IPS-20b (cell line): ENCODE measurements at regions not wholly inside any gene's neighbourhood (a gene's known extent, or its start where the extent isn't known, plus 50 kb on each side); places are given as distances from the start of the nearest gene placed in this dataset.

Experiments used
- H3K27ac ChIP-seq: one replicate; pipeline ENCODE4 v1.5.1; 2013; ENCODE audit warnings: low read length
- H3K27me3 ChIP-seq: 2 replicates; pipeline ENCODE4 v1.6.1; 2013; ENCODE audit warnings: mild to moderate bottlenecking, low read length, inconsistent platforms; ENCODE audit not compliant: insufficient read depth
- H3K36me3 ChIP-seq: 2 replicates; pipeline ENCODE4 v1.6.1; 2013; ENCODE audit warnings: low read depth, mild to moderate bottlenecking, inconsistent platforms, low read length, moderate library complexity; ENCODE audit not compliant: insufficient read depth
- H3K4me1 ChIP-seq: 2 replicates; pipeline ENCODE4 v1.6.1; 2013; ENCODE audit warnings: mild to moderate bottlenecking, control low read depth, inconsistent platforms, low read length, moderate library complexity; ENCODE audit not compliant: insufficient read depth
- H3K4me3 ChIP-seq: 2 replicates; pipeline ENCODE4 v1.5.1; 2013; ENCODE audit warnings: mild to moderate bottlenecking, low read length, inconsistent platforms
- H3K9ac ChIP-seq: 2 replicates; pipeline ENCODE4 v1.6.1; 2013; ENCODE audit warnings: low read depth, mild to moderate bottlenecking, inconsistent platforms, low read length, moderate library complexity
- H3K9me3 ChIP-seq: 2 replicates; pipeline ENCODE4 v1.6.1; 2013; ENCODE audit warnings: mild to moderate bottlenecking, low read depth, low read length, inconsistent platforms; ENCODE audit not compliant: insufficient read depth

DNA sequence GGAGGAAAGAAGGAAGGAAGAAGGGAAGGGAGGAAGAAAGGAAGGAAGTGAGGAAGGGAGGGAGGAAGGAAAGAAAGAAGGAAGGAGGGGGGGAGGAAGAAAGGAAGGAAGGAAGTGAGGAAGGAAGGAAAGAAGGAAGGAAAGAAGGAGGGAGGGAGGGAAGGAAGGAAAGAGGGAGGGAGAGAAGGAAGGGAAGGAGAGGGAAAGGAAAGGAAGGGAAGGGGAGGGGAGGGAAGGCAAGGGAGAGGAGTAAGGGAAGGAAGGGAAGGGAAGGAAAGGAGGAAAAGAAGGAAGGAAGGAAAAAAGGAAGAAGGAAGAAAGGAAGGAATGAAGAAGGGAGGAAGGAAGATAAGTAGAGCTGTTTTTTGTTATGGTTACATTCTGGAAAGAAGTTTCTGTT lies 141.2 kb downstream of the LRRC3B start:
- Histone ChIP-seq H3K27me3 (no peaks in the 10 kb centered on the region), H3K9me3 (no peaks in the 10 kb centered on the region), H3K9ac (no peak overlapping the region), H3K4me1 (no peaks in the 10 kb centered on the region), H3K27ac (no peak overlapping the region), H3K36me3 (no peaks in the 10 kb centered on the region), H3K4me3 (no peak overlapping the region)

DNA sequence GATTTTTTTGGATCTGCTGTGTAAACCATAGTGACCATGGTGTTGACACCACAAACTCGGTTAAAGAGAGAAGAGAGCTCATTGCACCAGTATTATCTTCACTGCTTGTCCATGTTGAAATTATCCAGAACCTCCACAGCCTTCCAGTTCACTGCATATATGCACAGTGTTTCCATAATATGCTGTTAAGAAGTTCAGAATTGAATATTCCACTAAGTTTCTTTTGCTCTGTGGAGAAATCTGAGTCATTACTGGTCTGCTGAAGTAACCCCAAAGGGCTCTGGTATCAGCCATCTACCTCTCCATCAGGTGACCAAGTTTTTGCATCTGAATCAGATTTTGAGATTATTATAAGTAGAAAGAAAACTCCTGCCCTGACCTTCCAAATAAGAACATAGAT lies 143.5 kb downstream of the LRRC3B start:
- no peak overlapping the region for H3K9ac ChIP-seq
- H3K9me3 ChIP-seq = no peaks in the 10 kb centered on the region
- no peaks in the 10 kb centered on the region for H3K36me3 ChIP-seq
- H3K27me3 ChIP-seq = no peaks in the 10 kb centered on the region
- H3K4me3 ChIP-seq = no peak overlapping the region
- H3K4me1 ChIP-seq = no peaks in the 10 kb centered on the region
- H3K27ac ChIP-seq = no peak overlapping the region

DNA sequence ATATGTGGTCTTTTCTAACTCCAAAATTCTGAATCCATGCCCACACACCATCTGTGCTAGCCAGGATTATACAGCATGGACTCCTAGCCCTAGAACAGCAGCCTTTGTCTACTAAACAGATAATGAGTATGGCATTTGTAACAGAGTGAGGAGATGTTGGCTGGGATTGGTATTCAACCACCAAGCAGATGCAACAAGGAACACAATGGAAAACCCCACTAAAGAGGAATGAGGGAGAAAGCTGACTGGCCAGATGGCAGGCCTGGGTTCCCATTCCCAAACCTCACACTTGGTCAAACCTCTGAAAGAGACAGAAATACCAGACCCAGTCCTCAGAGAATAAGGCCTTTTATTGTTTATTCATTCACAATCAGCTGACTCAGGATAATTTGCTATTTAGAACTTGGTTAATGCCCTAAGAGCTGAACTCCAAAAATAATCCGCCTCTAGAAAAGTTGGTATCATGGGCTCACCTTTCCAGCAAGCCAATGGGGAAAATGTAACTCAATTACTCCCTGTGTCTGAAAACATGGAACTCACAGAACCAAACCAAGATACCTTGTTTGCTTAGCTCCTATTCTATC lies 145.6 kb downstream of the LRRC3B start:
- Histone ChIP-seq H3K36me3 (no peaks in the 10 kb centered on the region), H3K9me3 (no peaks in the 10 kb centered on the region), H3K27me3 (no peaks in the 10 kb centered on the region), H3K4me1 (0 out of 2 replicates have a peak, but pooled peaks cover 1% of the 10 kb centered on the region), H3K27ac (no peak overlapping the region), H3K4me3 (no peak overlapping the region), H3K9ac (no peak overlapping the region)

DNA sequence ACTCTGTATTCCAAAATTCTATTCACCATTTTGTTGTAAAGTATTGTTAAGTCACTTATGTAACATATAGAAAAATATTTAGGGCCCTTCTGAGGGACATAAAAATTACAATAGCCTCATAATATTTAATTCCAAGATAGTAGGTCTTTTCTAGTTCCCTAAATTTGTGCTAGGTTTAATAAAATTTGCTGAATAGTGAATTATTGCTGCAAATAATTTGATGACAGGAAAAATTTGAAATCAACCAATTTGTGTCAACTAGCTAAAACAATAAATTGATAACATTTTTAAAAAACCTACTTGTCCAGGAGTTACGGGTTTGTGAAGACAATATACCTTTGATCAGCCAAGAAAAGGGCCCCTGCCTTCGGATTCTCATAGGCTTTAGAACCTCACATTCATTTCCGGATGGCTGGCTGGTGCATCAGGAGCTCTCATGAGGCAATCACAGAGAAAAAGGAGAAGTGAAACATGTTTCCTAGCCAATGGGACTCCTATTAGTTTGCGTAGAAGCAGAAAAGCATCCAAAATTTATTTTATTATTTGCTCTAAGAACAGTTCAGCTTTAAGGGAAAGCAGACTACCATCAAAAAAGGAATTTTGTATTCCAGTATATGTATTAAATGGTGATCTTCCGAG lies 177.2 kb downstream of the LRRC3B start:
- H3K4me3 ChIP-seq = no peak overlapping the region
- no peaks in the 10 kb centered on the region for H3K4me1 ChIP-seq
- H3K27ac ChIP-seq = no peak overlapping the region
- H3K9me3 ChIP-seq = no peaks in the 10 kb centered on the region
- no peak overlapping the region for H3K9ac ChIP-seq
- no peaks in the 10 kb centered on the region for H3K27me3 ChIP-seq
- no peaks in the 10 kb centered on the region for H3K36me3 ChIP-seq

DNA sequence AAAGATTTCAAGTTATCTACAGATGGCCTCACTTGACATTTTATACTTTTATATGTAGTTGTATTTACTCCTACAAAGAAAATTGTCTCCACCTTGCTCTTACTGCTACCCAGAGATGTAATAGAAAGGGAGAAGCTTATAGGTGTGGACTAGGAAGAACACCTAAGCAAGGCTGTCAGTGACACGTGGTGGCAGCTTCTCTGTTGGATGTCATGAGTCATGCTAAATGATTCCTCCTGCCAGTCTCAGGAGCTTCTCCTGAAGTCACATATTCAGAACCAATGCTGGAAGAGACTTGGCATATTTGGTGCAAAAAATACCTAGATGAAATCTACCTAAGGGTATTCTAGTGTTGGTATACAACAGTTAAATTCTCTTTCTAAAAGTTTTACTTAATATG lies 184.7 kb downstream of the LRRC3B start:
- Histone ChIP-seq H3K27ac (no peak overlapping the region), H3K4me1 (no peaks in the 10 kb centered on the region), H3K36me3 (no peaks in the 10 kb centered on the region), H3K27me3 (no peaks in the 10 kb centered on the region), H3K9ac (no peak overlapping the region), H3K4me3 (no peak overlapping the region), H3K9me3 (no peaks in the 10 kb centered on the region)

DNA sequence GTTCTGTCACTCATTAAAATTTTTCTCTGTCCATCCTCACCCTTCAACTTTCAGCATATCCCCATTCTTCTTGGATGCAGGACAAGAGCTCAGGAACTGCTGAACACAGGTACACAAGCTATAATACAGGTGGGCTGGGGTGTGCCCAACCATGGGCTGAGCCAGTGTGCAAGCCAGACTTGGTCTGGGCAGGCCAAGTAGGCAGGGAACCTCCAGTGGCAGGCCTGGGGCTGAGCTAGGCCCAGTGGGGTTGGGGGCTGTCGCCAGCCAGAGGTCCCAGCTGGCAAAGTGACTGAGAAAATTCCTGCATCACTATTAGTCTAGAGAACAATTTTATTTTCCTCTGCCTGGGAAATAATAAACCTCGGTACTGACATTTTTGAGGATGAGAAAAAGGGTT lies 202.9 kb downstream of the LRRC3B start:
- Histone ChIP-seq H3K4me3 (no peak overlapping the region), H3K27ac (no peak overlapping the region), H3K9ac (no peak overlapping the region), H3K36me3 (no peaks in the 10 kb centered on the region), H3K9me3 (peaks cover 23% of the 10 kb centered on the region; the same call in 1 of the 2 replicates), H3K27me3 (no peaks in the 10 kb centered on the region), H3K4me1 (no peaks in the 10 kb centered on the region)

DNA sequence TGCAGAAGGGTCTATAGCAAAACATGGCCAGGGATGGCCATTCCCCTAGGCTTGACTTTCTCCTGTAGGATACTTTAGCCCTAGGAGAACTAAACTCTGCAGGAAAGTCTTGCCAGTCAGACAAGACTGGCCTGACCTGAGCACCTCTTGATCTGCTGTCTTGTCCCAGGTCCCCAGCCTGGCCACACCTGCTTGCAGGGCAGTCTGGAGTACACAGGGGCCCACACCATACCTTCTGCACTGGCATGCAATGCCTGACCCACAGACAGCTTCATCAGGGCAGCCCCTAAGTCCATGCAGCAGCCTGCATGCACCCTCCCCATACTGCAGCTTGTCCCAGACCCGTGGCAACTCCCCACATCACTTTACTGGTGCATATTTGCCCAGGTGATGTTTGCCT lies 204.6 kb downstream of the LRRC3B start:
- Histone ChIP-seq H3K9me3 (peaks cover 10% of the 10 kb centered on the region; the same call in 1 of the 2 replicates), H3K36me3 (no peaks in the 10 kb centered on the region), H3K27me3 (no peaks in the 10 kb centered on the region)

DNA sequence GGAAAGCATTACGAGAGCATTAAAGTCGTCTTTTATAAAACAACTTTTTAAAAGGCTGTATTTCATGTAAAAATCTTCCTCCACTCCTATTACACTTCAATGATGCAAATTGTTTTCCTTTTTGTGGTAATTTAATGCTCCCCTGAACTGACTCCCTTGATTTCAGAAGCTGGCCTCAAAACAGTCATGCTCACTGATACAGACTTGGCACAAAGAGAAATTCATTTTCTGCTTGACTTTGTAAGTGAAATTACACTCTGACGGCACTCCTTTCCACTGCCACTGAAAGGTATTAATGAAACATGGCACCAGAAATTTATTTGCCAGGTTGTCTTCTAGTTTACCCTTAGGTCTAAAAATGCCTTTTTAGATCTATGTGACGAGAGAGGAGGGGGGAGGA lies 215.5 kb downstream of the LRRC3B start:
- no peak overlapping the region for H3K4me3 ChIP-seq
- no peaks in the 10 kb centered on the region for H3K27me3 ChIP-seq
- H3K4me1 ChIP-seq = peaks cover 4% of the 10 kb centered on the region; the same call in 1 of the 2 replicates
- H3K9ac ChIP-seq = no peak overlapping the region
- no peaks in the 10 kb centered on the region for H3K36me3 ChIP-seq
- no peak overlapping the region for H3K27ac ChIP-seq
- H3K9me3 ChIP-seq = no peaks in the 10 kb centered on the region

More for the DNA sequence above, 204.6 kb downstream of the LRRC3B start:
- Histone ChIP-seq H3K27ac (no peak overlapping the region), H3K4me3 (no peak overlapping the region), H3K9ac (no peak overlapping the region), H3K4me1 (no peaks in the 10 kb centered on the region)

DNA sequence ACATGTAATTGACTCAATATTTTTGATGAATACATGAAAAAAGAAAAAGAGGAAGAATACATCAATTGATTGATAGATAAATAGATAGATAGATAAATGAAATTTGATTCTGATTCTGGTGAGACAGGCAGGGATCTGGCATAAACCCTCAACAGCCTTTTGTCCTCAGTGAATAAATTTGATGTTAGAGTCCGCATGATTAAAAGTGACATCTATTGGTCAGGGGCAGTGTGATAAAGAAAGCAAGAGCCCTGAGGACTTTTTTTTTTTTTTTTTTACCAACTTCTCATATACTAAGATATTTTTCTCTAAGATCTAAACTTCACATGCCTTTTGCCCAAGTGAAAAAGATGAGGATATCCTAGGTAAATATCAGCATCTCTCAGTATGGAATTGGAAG lies 216.4 kb downstream of the LRRC3B start:
- Histone ChIP-seq H3K36me3 (no peaks in the 10 kb centered on the region), H3K4me3 (no peak overlapping the region), H3K4me1 (peaks cover 4% of the 10 kb centered on the region; the same call in 1 of the 2 replicates), H3K27me3 (no peaks in the 10 kb centered on the region), H3K9ac (no peak overlapping the region), H3K27ac (no peak overlapping the region), H3K9me3 (no peaks in the 10 kb centered on the region)

DNA sequence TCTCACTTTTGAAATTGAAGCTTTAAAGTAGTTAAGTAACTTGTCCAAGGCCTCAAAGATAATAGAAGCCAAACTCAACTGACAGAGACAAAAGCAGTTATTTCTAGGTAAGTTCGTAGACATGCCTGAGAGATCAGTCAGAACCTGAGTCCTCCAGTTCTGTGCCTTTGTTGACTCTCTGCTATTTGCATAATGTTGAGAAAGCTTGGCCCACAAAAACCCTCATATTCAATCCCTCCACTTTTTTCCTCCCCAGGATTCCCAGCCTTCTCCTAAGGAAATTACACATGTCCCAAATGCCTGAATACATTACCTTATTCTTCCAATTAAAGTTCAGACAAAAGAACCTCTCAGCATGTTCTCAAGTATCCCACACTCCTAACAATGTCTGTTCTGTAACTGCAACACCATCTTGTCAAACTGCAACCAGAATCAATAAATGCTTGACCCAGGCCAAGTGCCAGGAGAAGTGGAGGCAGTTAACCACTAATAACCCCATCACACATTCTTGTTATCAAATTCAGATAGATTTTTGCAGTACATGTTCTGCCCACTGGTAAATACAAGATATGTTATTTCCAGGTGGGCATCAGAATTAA lies 217.8 kb downstream of the LRRC3B start:
- Histone ChIP-seq H3K4me1 (peaks cover 4% of the 10 kb centered on the region; the same call in 1 of the 2 replicates), H3K36me3 (no peaks in the 10 kb centered on the region), H3K27ac (no peak overlapping the region), H3K4me3 (no peak overlapping the region), H3K27me3 (no peaks in the 10 kb centered on the region), H3K9ac (no peak overlapping the region), H3K9me3 (no peaks in the 10 kb centered on the region)

DNA sequence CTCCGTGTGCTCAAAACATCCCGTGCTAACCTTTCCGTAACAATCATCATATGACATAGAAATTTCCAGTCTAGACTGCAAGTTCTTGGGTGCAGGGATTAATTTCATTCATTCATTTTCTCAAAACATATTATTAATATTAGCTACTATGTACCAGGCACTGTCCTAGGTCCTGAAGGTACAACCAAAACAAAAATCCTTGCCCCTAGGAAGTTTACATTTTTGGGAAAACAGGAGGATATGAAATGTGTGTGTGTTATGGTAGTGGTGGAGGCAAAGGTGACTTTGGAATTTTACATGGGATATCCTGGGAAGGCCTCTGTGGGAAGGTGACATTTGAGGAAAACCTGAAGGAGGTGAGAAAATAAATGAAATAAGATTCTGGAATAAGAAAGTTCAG lies 222.6 kb downstream of the LRRC3B start:
- H3K27ac ChIP-seq = no peak overlapping the region
- no peaks in the 10 kb centered on the region for H3K27me3 ChIP-seq
- H3K9me3 ChIP-seq = no peaks in the 10 kb centered on the region
- no peak overlapping the region for H3K4me3 ChIP-seq
- H3K36me3 ChIP-seq = no peaks in the 10 kb centered on the region
- peaks cover 4% of the 10 kb centered on the region; the same call in 1 of the 2 replicates for H3K4me1 ChIP-seq
- H3K9ac ChIP-seq = no peak overlapping the region

DNA sequence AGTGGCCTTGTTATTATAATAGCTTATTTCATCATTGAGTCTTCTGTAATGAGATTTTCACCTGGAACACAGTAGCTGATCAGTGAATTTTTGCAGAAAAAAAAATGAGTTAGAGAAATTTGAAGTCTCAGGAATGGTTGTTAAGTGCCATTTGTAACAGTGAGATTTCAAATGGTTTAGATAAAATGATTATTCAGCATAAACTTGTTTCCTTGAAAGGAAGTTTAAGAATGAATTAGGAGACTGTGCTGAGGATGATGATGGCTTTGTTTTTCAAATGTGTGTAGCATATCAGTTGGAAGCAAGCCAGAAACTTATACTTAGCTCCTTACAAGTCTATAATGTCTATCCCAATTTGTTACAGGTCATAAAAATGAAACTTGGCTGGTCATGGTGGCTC lies 225.1 kb downstream of the LRRC3B start:
- H3K9ac ChIP-seq = no peak overlapping the region
- H3K4me3 ChIP-seq = no peak overlapping the region
- H3K9me3 ChIP-seq = no peaks in the 10 kb centered on the region
- H3K4me1 ChIP-seq = no peaks in the 10 kb centered on the region
- no peak overlapping the region for H3K27ac ChIP-seq
- H3K36me3 ChIP-seq = no peaks in the 10 kb centered on the region
- no peaks in the 10 kb centered on the region for H3K27me3 ChIP-seq
